ENCODE measurements at regions not wholly inside any gene's neighbourhood (a gene's known extent, or its start where the extent isn't known, plus 50 kb on each side); places are given as distances from the start of the nearest gene placed in this dataset.
"Not testable (repeated sequence)": the region's sequence is repeated elsewhere in the genome, so short reads cannot be mapped to it uniquely, and the experiment has no call there.

- FAIRE-seq (no peak), DNase-seq (ENCODE audit: extremely low spot score, insufficient read length, low read depth) (no peak)
Observed at GRCh38 chr2:125172181-125172580, 1147.1 kb downstream of the CNTNAP5 start.

- FAIRE-seq (no peak), DNase-seq (ENCODE audit: extremely low spot score, insufficient read length, low read depth) (no peak)
Observed at GRCh38 chr2:125175415-125175814, 1150.3 kb downstream of the CNTNAP5 start.

GRCh38 chr2:125185691-125186270 is 1160.7 kb downstream of the CNTNAP5 start:
- FAIRE-seq (no peak), DNase-seq (ENCODE audit: extremely low spot score, insufficient read length, low read depth) (no peak)

GRCh38 chr2:125207431-125207830 is 1182.3 kb downstream of the CNTNAP5 start:
- no peak for FAIRE-seq
- no peak for DNase-seq (ENCODE audit: extremely low spot score, insufficient read length, low read depth)

GRCh38 chr2:125216321-125216720 is 1191.2 kb downstream of the CNTNAP5 start:
- no peak for DNase-seq (ENCODE audit: extremely low spot score, insufficient read length, low read depth)
- no peak for FAIRE-seq

GRCh38 chr2:125224188-125224587 is 1199.1 kb downstream of the CNTNAP5 start:
- no peak for FAIRE-seq
- no peak for DNase-seq (ENCODE audit: extremely low spot score, insufficient read length, low read depth)

GRCh38 chr2:125224830-125225229 is 1199.7 kb downstream of the CNTNAP5 start:
- FAIRE-seq: no peak
- no peak for DNase-seq (ENCODE audit: extremely low spot score, insufficient read length, low read depth)

- DNase-seq (ENCODE audit: extremely low spot score, insufficient read length, low read depth): no peak
- FAIRE-seq: no peak
Observed at GRCh38 chr2:125227843-125228392, 1202.8 kb downstream of the CNTNAP5 start.

- FAIRE-seq: no peak
- no peak for DNase-seq (ENCODE audit: extremely low spot score, insufficient read length, low read depth)
Observed at GRCh38 chr2:125240870-125241269, 1215.8 kb downstream of the CNTNAP5 start.

- DNase-seq (ENCODE audit: extremely low spot score, insufficient read length, low read depth) (no peak), FAIRE-seq (no peak)
Observed at GRCh38 chr2:125243074-125243473, 1218.0 kb downstream of the CNTNAP5 start.

- FAIRE-seq (no peak), DNase-seq (ENCODE audit: extremely low spot score, insufficient read length, low read depth) (no peak)
Observed at GRCh38 chr2:125254010-125254409, 1228.9 kb downstream of the CNTNAP5 start.

GRCh38 chr2:125259451-125259850 is 1234.4 kb downstream of the CNTNAP5 start:
- DNase-seq (ENCODE audit: extremely low spot score, insufficient read length, low read depth) (no peak), FAIRE-seq (no peak)

GRCh38 chr2:125260366-125260930 is 1235.4 kb downstream of the CNTNAP5 start:
- not testable (repeated sequence) for FAIRE-seq; DNase-seq (ENCODE audit: extremely low spot score, insufficient read length, low read depth)

GRCh38 chr2:125264453-125264852 is 1239.4 kb downstream of the CNTNAP5 start:
- FAIRE-seq: no peak
- DNase-seq (ENCODE audit: extremely low spot score, insufficient read length, low read depth): no peak

GRCh38 chr2:125267683-125268082 is 1242.6 kb downstream of the CNTNAP5 start:
- FAIRE-seq: no peak
- DNase-seq (ENCODE audit: extremely low spot score, insufficient read length, low read depth): no peak

GRCh38 chr2:125272651-125273050 is 1247.6 kb downstream of the CNTNAP5 start:
- FAIRE-seq (no peak), DNase-seq (ENCODE audit: extremely low spot score, insufficient read length, low read depth) (no peak)

- no peak for FAIRE-seq
Observed at GRCh38 chr2:125274718-125275117, 1249.6 kb downstream of the CNTNAP5 start.

GRCh38 chr2:125280265-125280664 is 1255.2 kb downstream of the CNTNAP5 start:
- FAIRE-seq (no peak), DNase-seq (ENCODE audit: extremely low spot score, insufficient read length, low read depth) (no peak)

More at GRCh38 chr2:125274718-125275117, 1249.6 kb downstream of the CNTNAP5 start:
- DNase-seq (ENCODE audit: extremely low spot score, insufficient read length, low read depth): no peak

- FAIRE-seq (no peak), DNase-seq (ENCODE audit: extremely low spot score, insufficient read length, low read depth) (no peak)
Observed at GRCh38 chr2:125281242-125281641, 1256.2 kb downstream of the CNTNAP5 start.

- DNase-seq (ENCODE audit: extremely low spot score, insufficient read length, low read depth): no peak
- FAIRE-seq: no peak
Observed at GRCh38 chr2:125296742-125297141, 1271.7 kb downstream of the CNTNAP5 start.

GRCh38 chr2:125310657-125311364 is 1285.7 kb downstream of the CNTNAP5 start:
- FAIRE-seq (no peak), DNase-seq (ENCODE audit: extremely low spot score, insufficient read length, low read depth) (no peak)

Measured in GM18507 (cell line).